ENCODE measurements at regions not wholly inside any gene's neighbourhood (a gene's known extent, or its start where the extent isn't known, plus 50 kb on each side); places are given as distances from the start of the nearest gene placed in this dataset.

- no peak overlapping the region for H2BK120ac ChIP-seq (ENCODE audit: low read depth, low read length)
- H2AK9ac ChIP-seq (replicated peaks; ENCODE audit: low read depth, low read length, poor library complexity), result no peak overlapping the region
- no peak overlapping the region for H3K27ac ChIP-seq (ENCODE audit: insufficient read depth, low read length)
- no peaks in the 10 kb centered on the region for H3K9me1 ChIP-seq (ENCODE audit: insufficient read depth, low read length)
- no peaks in the 10 kb centered on the region for H4K20me1 ChIP-seq (ENCODE audit: insufficient read depth, low read length)
- no TSS peak for BruUV-seq (replicated peaks)
- no peak overlapping the region for H3K4ac ChIP-seq (ENCODE audit: low read depth, low read length)
- dilution Hi-C loops (cut with HindIII; ENCODE audit: low sequenced_read_pairs, unreplicated experiment) (no loop called here), intact Hi-C loops (cut with micrococcal nuclease) (loop anchor here (5.0 kb wide), 1 partner anchor 451 kb away; no protein-coding TSS in a partner anchor), in situ Hi-C loops (cut with MboI; ENCODE audit: low sequenced_read_pairs) (no loop called here)
- no peak overlapping the region for H4K5ac ChIP-seq (ENCODE audit: low read depth, low read length)
- H3K14ac ChIP-seq (replicated peaks; ENCODE audit: low read depth, low read length), result no peak overlapping the region
- H3K9me3 ChIP-seq (ENCODE audit: control insufficient read depth, insufficient read depth, low read length), result no peaks in the 10 kb centered on the region
- no peaks in the 10 kb centered on the region for H3K27me3 ChIP-seq (ENCODE audit: control insufficient read depth, insufficient read depth, low read length)
- ATAC-seq (ENCODE audit: low read depth) (no peak), DNase-seq (no peak)
- TF ChIP-seq BHLHE40 (IDR thresholded peaks at IDR 0.05; ENCODE audit: low read depth, low read length), result no peak
- TF ChIP-seq MAFK (IDR thresholded peaks at IDR 0.05; ENCODE audit: low read depth, low read length), result no peak
- TF ChIP-seq MAZ (IDR thresholded peaks at IDR 0.05; ENCODE audit: borderline replicate concordance, low read depth, low read length), result no peak
- TF ChIP-seq RAD21 (IDR thresholded peaks at IDR 0.05; ENCODE audit: low read length), result no peak
- no peak for TF ChIP-seq MXI1 (IDR thresholded peaks at IDR 0.05; ENCODE audit: borderline replicate concordance, low read depth, low read length)
- TF ChIP-seq, protein P1, sequence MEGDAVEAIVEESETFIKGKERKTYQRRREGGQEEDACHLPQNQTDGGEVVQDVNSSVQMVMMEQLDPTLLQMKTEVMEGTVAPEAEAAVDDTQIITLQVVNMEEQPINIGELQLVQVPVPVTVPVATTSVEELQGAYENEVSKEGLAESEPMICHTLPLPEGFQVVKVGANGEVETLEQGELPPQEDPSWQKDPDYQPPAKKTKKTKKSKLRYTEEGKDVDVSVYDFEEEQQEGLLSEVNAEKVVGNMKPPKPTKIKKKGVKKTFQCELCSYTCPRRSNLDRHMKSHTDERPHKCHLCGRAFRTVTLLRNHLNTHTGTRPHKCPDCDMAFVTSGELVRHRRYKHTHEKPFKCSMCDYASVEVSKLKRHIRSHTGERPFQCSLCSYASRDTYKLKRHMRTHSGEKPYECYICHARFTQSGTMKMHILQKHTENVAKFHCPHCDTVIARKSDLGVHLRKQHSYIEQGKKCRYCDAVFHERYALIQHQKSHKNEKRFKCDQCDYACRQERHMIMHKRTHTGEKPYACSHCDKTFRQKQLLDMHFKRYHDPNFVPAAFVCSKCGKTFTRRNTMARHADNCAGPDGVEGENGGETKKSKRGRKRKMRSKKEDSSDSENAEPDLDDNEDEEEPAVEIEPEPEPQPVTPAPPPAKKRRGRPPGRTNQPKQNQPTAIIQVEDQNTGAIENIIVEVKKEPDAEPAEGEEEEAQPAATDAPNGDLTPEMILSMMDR (conservative IDR thresholded peaks at IDR 0.05; ENCODE audit: low read depth, low read length), result no peak
- TF ChIP-seq RFX5 (IDR thresholded peaks at IDR 0.05; ENCODE audit: low read depth, low read length), result no peak
- no peak for TF ChIP-seq CHD1 (IDR thresholded peaks at IDR 0.05; ENCODE audit: low read depth, low read length)
- no peak overlapping the region for H3K56ac ChIP-seq (ENCODE audit: extremely low read depth, insufficient read depth, low read length)
- H3K36me3 ChIP-seq (ENCODE audit: control insufficient read depth, insufficient read depth, low read length), result no peaks in the 10 kb centered on the region
- no peaks in the 10 kb centered on the region for H3K4me1 ChIP-seq (ENCODE audit: control insufficient read depth, insufficient read depth, low read length)
- H2AFZ ChIP-seq (replicated peaks; ENCODE audit: low read length, poor library complexity), result no peak overlapping the region
- no peak overlapping the region for H4K91ac ChIP-seq (ENCODE audit: insufficient read depth, low read depth, low read length)
- H3K4me2 ChIP-seq (ENCODE audit: low read depth, low read length), result no peak overlapping the region
- no peak overlapping the region for H2BK5ac ChIP-seq (ENCODE audit: low read depth, low read length, poor library complexity, severe bottlenecking)
- no peaks in the 10 kb centered on the region for H3K79me1 ChIP-seq (ENCODE audit: low read depth in 1 of 2, low read length in 2 of 2)
- no peak overlapping the region for H3K18ac ChIP-seq (ENCODE audit: low read depth, low read length)
- ChIA-PET CTCF (no interaction called here), POLR2A (ENCODE audit: unreplicated experiment) (no interaction called here)
- H2BK20ac ChIP-seq (ENCODE audit: low read depth, low read length), result no peak overlapping the region
- WGBS, 2 experiments (ENCODE audit: extremely low coverage in 2 of 2, insufficient read length in 1 of 2), result no CpG with 5 or more reads among the region's 2 CpGs
- H3K23ac ChIP-seq (ENCODE audit: low read depth, low read length), result no peak overlapping the region
- H4K8ac ChIP-seq (ENCODE audit: low read depth in 2 of 2, low read length in 2 of 2), result no peak overlapping the region
- no peak overlapping the region for H3K4me3 ChIP-seq (ENCODE audit: insufficient read depth, low read depth, low read length)
- H2BK15ac ChIP-seq (ENCODE audit: low read depth, low read length), result no peak overlapping the region
- no peak overlapping the region for H2AK5ac ChIP-seq (ENCODE audit: low read depth, low read length)
- no peak overlapping the region for H3K9ac ChIP-seq (ENCODE audit: low read depth, low read length)
Observed at GRCh38 chr5:35476036-35476435, 141.6 kb upstream of the SPEF2 start.

Measured in IMR-90 (cell line).